Body of pancreas (tissue), 4 donors: ENCODE measurements at regions not wholly inside any gene's neighbourhood (a gene's known extent, or its start where the extent isn't known, plus 50 kb on each side); places are given as distances from the start of the nearest gene placed in this dataset.

Experiments
- POLR2A ChIP-seq, 3 donors: fragments of 450-650 bp; IDR thresholded peaks; one replicate each; pipeline ENCODE4 v1.6.1; 2016; ENCODE audit warnings: antibody characterized with exemption in 3 of 3, mild to moderate bottlenecking in 2 of 3
- TF ChIP-seq, protein P1 (sequence below), 7 experiments: fragments of 450-650 bp in 4 of 7; fragments of 200-600 bp in 3 of 7; sonication (generic) in 3 of 7; IDR thresholded peaks; one replicate each; pipeline ENCODE4 v1.5.1; 2016 to 2019; ENCODE audit warnings: antibody characterized with exemption in 7 of 7

DNA sequence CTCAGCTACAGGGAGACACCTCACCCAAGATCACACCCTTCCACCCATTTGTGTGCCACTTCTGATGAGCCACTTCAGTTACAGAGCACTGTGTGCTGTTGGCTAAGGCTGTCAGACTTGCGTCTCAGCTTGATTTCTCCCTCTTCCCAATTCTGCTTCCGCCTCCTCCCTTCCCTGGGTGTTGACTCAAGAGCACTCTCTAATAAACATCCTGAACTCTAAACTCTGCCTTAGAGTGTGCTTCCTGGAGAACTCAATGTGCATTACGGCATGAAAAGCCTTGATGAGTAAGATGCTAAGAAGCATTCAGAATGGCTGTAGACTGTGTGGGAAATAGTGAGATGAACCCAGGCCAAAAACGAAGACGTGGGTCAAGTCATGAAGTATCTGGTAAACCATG is 54.9 kb upstream of the S1PR1 start:
- no peak for TF ChIP-seq POLR2A (IDR thresholded peaks at IDR 0.05)
- TF ChIP-seq, protein P1, sequence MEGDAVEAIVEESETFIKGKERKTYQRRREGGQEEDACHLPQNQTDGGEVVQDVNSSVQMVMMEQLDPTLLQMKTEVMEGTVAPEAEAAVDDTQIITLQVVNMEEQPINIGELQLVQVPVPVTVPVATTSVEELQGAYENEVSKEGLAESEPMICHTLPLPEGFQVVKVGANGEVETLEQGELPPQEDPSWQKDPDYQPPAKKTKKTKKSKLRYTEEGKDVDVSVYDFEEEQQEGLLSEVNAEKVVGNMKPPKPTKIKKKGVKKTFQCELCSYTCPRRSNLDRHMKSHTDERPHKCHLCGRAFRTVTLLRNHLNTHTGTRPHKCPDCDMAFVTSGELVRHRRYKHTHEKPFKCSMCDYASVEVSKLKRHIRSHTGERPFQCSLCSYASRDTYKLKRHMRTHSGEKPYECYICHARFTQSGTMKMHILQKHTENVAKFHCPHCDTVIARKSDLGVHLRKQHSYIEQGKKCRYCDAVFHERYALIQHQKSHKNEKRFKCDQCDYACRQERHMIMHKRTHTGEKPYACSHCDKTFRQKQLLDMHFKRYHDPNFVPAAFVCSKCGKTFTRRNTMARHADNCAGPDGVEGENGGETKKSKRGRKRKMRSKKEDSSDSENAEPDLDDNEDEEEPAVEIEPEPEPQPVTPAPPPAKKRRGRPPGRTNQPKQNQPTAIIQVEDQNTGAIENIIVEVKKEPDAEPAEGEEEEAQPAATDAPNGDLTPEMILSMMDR (IDR thresholded peaks at IDR 0.05) = no peak
